Smooth muscle cell (in vitro differentiated cells): ENCODE measurements at regions not wholly inside any gene's neighbourhood (a gene's known extent, or its start where the extent isn't known, plus 50 kb on each side); places are given as distances from the start of the nearest gene placed in this dataset.

Source experiments
- DNase-seq: peaks from one replicate; lab custom pipeline; 2025; ENCODE audit not compliant: unreplicated experiment; lab: John Stamatoyannopoulos, UW
- H2AFZ ChIP-seq: fragments of 200-600 bp; sonication (generic); 2 replicates; pipeline ENCODE4 v1.6.0; 2016; ENCODE audit warnings: antibody characterized with exemption, low read depth, mild to moderate bottlenecking
- H3F3A ChIP-seq: fragments of 200-600 bp; sonication (generic); 2 replicates; pipeline ENCODE4 v1.6.0; 2017; ENCODE audit warnings: antibody characterized with exemption, low read depth
- H3K27ac ChIP-seq: fragments of 200-600 bp; sonication (generic); 2 replicates; pipeline ENCODE4 v1.5.1; 2016; ENCODE audit warnings: low read depth, mild to moderate bottlenecking
- H3K27me3 ChIP-seq: fragments of 200-600 bp; sonication (generic); 2 replicates; pipeline ENCODE4 v1.6.1; 2016; ENCODE audit warnings: low read depth, mild to moderate bottlenecking
- H3K36me3 ChIP-seq: fragments of 200-600 bp; sonication (generic); 2 replicates; pipeline ENCODE4 v1.5.1; 2016; ENCODE audit warnings: low read depth
- H3K4me1 ChIP-seq: fragments of 200-600 bp; sonication (generic); 2 replicates; pipeline ENCODE4 v1.5.1; 2016; ENCODE audit warnings: low read depth
- H3K4me2 ChIP-seq: fragments of 200-600 bp; sonication (generic); 2 replicates; pipeline ENCODE4 v1.6.0; 2016; ENCODE audit warnings: mild to moderate bottlenecking
- H3K4me3 ChIP-seq: fragments of 200-600 bp; sonication (generic); 2 replicates; pipeline ENCODE4 v1.5.1; 2016; ENCODE audit warnings: mild to moderate bottlenecking
- H3K79me2 ChIP-seq: fragments of 200-600 bp; sonication (generic); 2 replicates; pipeline ENCODE4 v1.6.0; 2016; ENCODE audit warnings: low read depth, mild to moderate bottlenecking
- H3K9ac ChIP-seq: fragments of 200-600 bp; sonication (generic); 2 replicates; pipeline ENCODE4 v1.6.0; 2016; ENCODE audit warnings: low read depth
- H3K9me3 ChIP-seq: fragments of 200-600 bp; sonication (generic); replicated peaks from 2 replicates; pipeline ENCODE4 v1.5.1; 2016; ENCODE audit warnings: low read depth
- H4K20me1 ChIP-seq: fragments of 200-600 bp; sonication (generic); 2 replicates; pipeline ENCODE4 v1.6.0; 2016; ENCODE audit warnings: low read depth
- CTCF ChIP-seq: fragments of 200-600 bp; sonication (generic); IDR thresholded peaks from 2 replicates; pipeline ENCODE4 v1.5.1; 2017; ENCODE audit warnings: borderline replicate concordance, mild to moderate bottlenecking, antibody characterized with exemption; ENCODE audit not compliant: insufficient read depth, poor library complexity, severe bottlenecking
- WGBS: methylation state at CpG from one replicate; pipeline ENCODE4 v1.1.7; 2016; ENCODE audit warnings: low lambda C conversion rate; 5-methylcytosine and 5-hydroxymethylcytosine counted together

- 47% methylated on average over 1 of the region's 1 CpG for WGBS
These were observed 199.6 kb upstream of the MID1 start for GRCh38 chrX:10819973-10820372.

GRCh38 chrX:10821293-10821692 lies 200.9 kb upstream of the MID1 start:
- Histone ChIP-seq H3K4me3 (no peak overlapping the region), H3K9me3 (no peaks in the 10 kb centered on the region), H3K4me1 (no peaks in the 10 kb centered on the region), H3K27ac (no peak overlapping the region), H3K9ac (no peak overlapping the region), H3F3A (no peaks in the 10 kb centered on the region), H2AFZ (no peak overlapping the region), H3K4me2 (no peak overlapping the region), H4K20me1 (no peaks in the 10 kb centered on the region), H3K27me3 (no peaks in the 10 kb centered on the region), H3K36me3 (no peaks in the 10 kb centered on the region), H3K79me2 (no peaks in the 10 kb centered on the region)
- no peak for DNase-seq
- WGBS: 65% methylated on average over 3 of the region's 3 CpGs
- TF ChIP-seq CTCF: no peak

More at GRCh38 chrX:10819973-10820372, 199.6 kb upstream of the MID1 start:
- no peaks in the 10 kb centered on the region for H3K36me3 ChIP-seq
- H3K27ac ChIP-seq: no peak overlapping the region
- no peak overlapping the region for H3K9ac ChIP-seq
- no peaks in the 10 kb centered on the region for H3K9me3 ChIP-seq
- TF ChIP-seq CTCF: no peak
- no peak overlapping the region for H3K4me2 ChIP-seq
- H3K4me3 ChIP-seq: no peak overlapping the region
- no peaks in the 10 kb centered on the region for H3K27me3 ChIP-seq
- H4K20me1 ChIP-seq: no peaks in the 10 kb centered on the region
- H3K4me1 ChIP-seq: no peaks in the 10 kb centered on the region
- H2AFZ ChIP-seq: no peak overlapping the region
- no peaks in the 10 kb centered on the region for H3K79me2 ChIP-seq
- DNase-seq: no peak
- H3F3A ChIP-seq: no peaks in the 10 kb centered on the region

DNA sequence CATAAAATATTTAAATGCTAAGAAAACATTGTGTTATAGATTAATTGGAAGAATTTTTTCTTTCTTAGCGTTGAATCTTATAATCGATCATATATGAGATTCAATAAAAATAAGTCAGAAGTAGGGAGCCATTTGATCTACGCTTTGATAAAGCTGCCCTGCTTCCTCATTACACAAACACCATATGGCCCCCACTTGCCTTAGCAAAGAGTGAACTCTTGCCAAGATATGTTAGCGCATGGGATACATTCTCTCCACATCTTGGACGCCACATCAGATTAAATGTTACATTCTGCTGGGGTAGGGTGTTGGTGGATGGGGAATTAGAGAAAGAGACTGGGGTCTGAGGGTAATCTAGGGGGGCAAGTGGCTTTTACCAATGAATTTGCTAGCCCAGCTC lies 207.7 kb upstream of the MID1 start:
- no peak for DNase-seq
- Histone ChIP-seq H3K4me3 (no peak overlapping the region), H3K4me1 (no peaks in the 10 kb centered on the region), H3K79me2 (no peaks in the 10 kb centered on the region), H3K4me2 (no peak overlapping the region), H3K9ac (no peak overlapping the region), H2AFZ (no peak overlapping the region), H3K27me3 (no peaks in the 10 kb centered on the region), H4K20me1 (no peaks in the 10 kb centered on the region), H3K27ac (no peak overlapping the region), H3K9me3 (no peaks in the 10 kb centered on the region), H3F3A (no peaks in the 10 kb centered on the region), H3K36me3 (no peaks in the 10 kb centered on the region)
- 88% methylated on average over 5 of the region's 5 CpGs for WGBS
- no peak for TF ChIP-seq CTCF

GRCh38 chrX:10828640-10829039 lies 208.3 kb upstream of the MID1 start:
- Histone ChIP-seq H3K27me3 (no peaks in the 10 kb centered on the region), H3K9ac (no peak overlapping the region), H3K27ac (no peak overlapping the region), H3K79me2 (no peaks in the 10 kb centered on the region), H2AFZ (no peak overlapping the region), H3K36me3 (no peaks in the 10 kb centered on the region), H3K4me1 (no peaks in the 10 kb centered on the region), H4K20me1 (no peaks in the 10 kb centered on the region), H3K9me3 (no peaks in the 10 kb centered on the region), H3F3A (no peaks in the 10 kb centered on the region), H3K4me2 (no peak overlapping the region), H3K4me3 (no peak overlapping the region)
- WGBS: 73% methylated on average over 4 of the region's 4 CpGs
- DNase-seq: no peak
- no peak for TF ChIP-seq CTCF
